GM12891 (cell line): ENCODE measurements at regions not wholly inside any gene's neighbourhood (a gene's known extent, or its start where the extent isn't known, plus 50 kb on each side); places are given as distances from the start of the nearest gene placed in this dataset.

Source experiments
- DNase-seq: peaks from one replicate; pipeline ENCODE4 v3.0.0; 2011; ENCODE audit warnings: low spot score; ENCODE audit not compliant: insufficient read length
- FAIRE-seq: peaks from 2 replicates; lab custom pipeline; 2011; peaks lifted over from hg19 to GRCh38; lab: Jason Lieb, UNC
- PAX5 ChIP-seq: IDR thresholded peaks from 2 replicates; pipeline ENCODE4 v1.6.1; 2011; ENCODE audit warnings: low read length, moderate library complexity, mild to moderate bottlenecking; ENCODE audit not compliant: insufficient read depth, severe bottlenecking
- POLR2A ChIP-seq: IDR thresholded peaks from 2 replicates; pipeline ENCODE4 v1.6.1; 2011; ENCODE audit warnings: low read depth, low read length, control low read depth
- POLR2AphosphoS5 ChIP-seq: IDR thresholded peaks from 2 replicates; pipeline ENCODE4 v1.6.1; 2011; ENCODE audit warnings: low read depth, low read length, control low read depth
- POU2F2 ChIP-seq: IDR thresholded peaks from 2 replicates; pipeline ENCODE4 v1.6.1; 2011; ENCODE audit warnings: low read depth, mild to moderate bottlenecking, control low read depth, low read length, moderate library complexity
- SPI1 ChIP-seq: IDR thresholded peaks from 2 replicates; pipeline ENCODE4 v1.6.1; 2011; ENCODE audit warnings: low read depth, low read length, control low read depth
- TAF1 ChIP-seq: IDR thresholded peaks from 2 replicates; pipeline ENCODE4 v1.6.1; 2011; ENCODE audit warnings: low read depth, low read length, control low read depth

DNA sequence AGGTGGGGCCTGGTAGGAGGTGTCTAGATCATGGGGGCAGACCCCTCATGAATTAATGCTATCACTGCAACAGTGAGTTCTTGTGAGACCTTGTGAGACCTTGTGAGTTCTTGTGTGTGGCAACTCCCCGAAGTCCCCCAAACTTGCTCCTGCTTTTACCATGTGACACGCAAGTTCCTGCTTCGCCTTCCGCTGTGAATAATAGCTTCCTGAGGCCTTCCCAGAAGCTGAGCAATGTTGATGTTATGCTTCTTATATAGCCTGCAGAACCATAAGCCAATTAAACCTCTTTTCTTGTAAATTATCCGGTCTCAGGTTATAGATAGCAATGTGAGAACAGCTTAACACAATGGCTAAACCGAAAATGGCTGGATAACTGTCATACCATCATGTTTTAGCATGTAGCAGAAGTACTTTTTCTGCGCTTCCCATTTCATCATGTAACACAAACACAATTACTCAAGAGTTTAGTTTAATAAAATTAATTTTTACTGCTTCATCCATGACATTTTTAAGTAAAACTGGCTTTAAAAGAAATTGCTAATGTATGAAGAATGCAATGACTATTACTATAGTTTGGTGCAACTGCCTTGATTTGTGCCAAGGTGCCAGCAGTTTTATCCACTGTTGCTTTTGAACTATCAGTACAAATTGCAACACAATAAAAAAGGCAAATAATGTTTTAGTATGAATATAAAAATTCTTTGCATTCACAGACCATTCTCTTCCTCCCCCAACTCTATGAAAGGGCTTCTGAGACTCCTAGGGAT lies 87.7 kb upstream of the TMEM168 start:
- DNase-seq (no peak), FAIRE-seq (no peak)
- TF ChIP-seq TAF1 (no peak), POLR2AphosphoS5 (no peak), PAX5 (no peak), POU2F2 (no peak), POLR2A (no peak), SPI1 (no peak)

GRCh38 chr7:112876877-112877276 lies 86.7 kb upstream of the TMEM168 start:
- FAIRE-seq (no peak), DNase-seq (no peak)
- TF ChIP-seq POLR2A = no peak
- TF ChIP-seq POLR2AphosphoS5 = no peak
- TF ChIP-seq TAF1 = no peak
- no peak for TF ChIP-seq PAX5
- TF ChIP-seq SPI1 = no peak
- TF ChIP-seq POU2F2 = no peak

DNA sequence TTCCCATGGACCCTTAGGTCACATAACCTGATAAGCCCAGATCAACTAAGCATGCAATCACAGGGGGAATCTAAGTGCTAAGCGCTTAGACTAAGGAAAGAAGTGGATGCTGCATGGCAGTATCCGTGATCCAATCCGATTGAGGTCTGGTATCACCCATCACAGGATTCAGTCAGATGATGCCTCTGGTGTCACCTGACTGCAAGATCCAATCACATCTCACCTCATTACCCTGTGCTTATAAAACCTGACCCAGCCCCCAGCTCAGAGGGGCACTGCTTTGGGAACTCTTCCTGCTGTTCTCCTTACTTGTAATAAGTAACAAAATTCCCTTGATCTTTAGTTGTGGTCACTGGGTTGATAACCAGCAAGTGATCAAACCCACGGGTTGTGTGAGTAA lies 84.7 kb upstream of the TMEM168 start:
- DNase-seq (no peak), FAIRE-seq (no peak)
- TF ChIP-seq SPI1 = no peak
- TF ChIP-seq POLR2A = no peak
- TF ChIP-seq POU2F2 = no peak
- TF ChIP-seq PAX5 = no peak

DNA sequence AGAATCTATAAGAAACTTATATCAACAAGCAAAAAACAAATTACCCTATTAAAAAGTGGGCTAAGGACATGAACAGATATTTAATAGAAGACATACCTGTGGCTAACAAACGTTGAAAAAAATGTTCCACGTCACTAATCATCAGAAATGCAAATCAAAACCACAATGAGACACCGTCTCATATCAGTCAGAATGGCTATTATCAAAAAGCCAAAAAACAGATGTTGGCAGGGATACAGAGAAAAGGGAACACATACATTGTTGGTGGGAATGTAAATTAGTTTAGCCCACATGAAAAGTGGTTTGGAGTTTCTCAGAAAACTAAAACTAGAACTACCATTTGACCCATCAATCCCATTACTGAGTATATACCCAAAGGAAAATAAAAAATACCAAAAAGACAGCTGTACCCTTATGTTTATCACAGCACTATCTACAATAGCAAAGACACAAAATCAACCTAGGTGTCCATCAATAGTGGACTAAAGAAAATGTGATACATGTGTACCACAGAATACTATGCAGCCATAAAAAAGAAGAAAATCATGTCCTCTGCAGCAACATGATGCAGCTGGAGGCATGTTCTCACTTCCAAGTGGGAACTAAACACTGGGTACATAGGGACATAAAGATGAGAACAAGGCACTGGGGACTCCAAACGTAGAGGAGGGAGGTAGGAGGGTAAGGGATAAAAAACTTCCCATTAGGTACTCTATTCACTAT lies 83.8 kb upstream of the TMEM168 start:
- TF ChIP-seq PAX5 (no peak), TAF1 (no peak), POLR2AphosphoS5 (no peak), POU2F2 (no peak), SPI1 (no peak; the same call in 1 of the 2 replicates), POLR2A (no peak)
- FAIRE-seq (peak; percentile 47), DNase-seq (no peak)

DNA sequence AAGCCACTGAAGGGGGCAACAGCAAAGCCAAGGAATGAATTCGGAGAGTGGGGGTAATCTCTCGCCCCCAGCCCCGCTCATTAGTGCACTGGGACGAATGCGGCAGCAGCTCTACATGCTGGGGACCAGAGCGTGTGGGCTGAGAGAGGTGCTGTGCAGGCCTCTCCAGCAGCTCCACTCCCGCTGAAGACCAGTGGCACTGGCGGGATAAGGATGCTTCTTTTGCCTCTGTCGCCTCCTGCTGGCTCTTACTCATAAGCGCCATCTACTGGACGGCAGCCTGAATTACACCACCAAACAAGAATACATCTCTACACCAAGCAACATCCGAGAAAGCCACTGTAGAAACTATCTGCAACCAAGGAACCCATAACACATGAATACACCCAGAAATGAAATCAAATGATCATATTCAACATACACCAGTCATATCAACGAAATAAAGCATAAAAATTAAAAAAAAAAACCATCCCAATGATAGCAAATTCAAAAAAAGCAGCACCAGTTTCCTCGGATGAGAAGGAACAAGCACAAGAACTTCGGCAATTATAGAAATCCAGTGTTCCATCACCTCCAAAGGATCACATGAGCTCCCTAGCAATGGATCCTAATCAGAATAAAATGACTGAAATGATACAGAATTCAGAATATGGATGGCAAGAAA lies 79.0 kb upstream of the TMEM168 start:
- TF ChIP-seq SPI1 (no peak), POLR2AphosphoS5 (no peak), TAF1 (no peak)
- FAIRE-seq (peak; percentile 38), DNase-seq (no peak)

GRCh38 chr7:112868609-112869008 lies 78.4 kb upstream of the TMEM168 start:
- no peak for DNase-seq
- FAIRE-seq = no peak
- TF ChIP-seq POLR2A (no peak), PAX5 (no peak), POLR2AphosphoS5 (no peak), TAF1 (no peak)

DNA sequence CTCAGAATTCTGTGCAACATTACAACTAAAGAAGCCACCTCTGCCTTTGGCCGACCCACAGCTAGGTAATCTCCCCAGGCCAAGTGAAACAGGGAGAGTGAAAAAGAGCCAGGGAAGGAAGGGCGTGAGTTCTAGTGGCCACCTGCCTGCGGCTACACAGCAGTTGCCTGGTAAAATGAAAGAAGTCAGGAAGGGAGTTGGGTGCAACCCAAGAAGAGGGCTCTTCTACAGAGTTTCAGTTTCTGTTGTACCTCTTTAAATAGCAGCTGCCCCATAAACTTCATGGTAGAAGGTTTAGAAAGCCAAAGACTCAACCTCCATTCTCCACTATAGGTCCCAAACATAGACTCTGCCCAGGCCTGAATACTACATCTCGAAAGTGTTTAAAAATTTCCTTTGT lies 76.2 kb upstream of the TMEM168 start:
- FAIRE-seq = peak; percentile 85
- peak; percentile 7 for DNase-seq
- no peak for TF ChIP-seq POU2F2
- TF ChIP-seq TAF1 = no peak
- TF ChIP-seq PAX5 = no peak
- no peak for TF ChIP-seq POLR2A
- TF ChIP-seq POLR2AphosphoS5 = no peak
- no peak for TF ChIP-seq SPI1

DNA sequence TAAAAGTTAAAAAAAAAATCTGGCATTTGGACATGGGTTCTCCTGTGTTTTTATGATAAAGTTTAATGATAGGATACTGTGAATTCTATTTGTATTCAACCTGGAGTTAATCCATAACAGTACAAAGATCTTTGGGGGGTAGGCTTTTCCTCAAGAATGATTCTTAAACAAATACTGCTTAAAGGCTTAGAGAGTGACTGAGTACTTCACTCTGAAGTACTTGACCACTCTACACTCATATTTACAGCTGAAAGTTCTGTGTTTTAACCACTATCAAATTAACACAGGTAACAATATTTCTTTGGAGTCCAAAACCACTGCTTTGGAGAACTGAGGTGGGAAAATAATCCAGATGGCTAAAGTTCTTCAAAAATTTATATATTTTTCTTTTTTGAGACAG lies 74.2 kb upstream of the TMEM168 start:
- no peak for TF ChIP-seq TAF1
- TF ChIP-seq PAX5 = no peak
- no peak for TF ChIP-seq SPI1
- no peak for TF ChIP-seq POLR2AphosphoS5
- TF ChIP-seq POLR2A = no peak
- TF ChIP-seq POU2F2 = no peak
- DNase-seq (no peak), FAIRE-seq (no peak)

DNA sequence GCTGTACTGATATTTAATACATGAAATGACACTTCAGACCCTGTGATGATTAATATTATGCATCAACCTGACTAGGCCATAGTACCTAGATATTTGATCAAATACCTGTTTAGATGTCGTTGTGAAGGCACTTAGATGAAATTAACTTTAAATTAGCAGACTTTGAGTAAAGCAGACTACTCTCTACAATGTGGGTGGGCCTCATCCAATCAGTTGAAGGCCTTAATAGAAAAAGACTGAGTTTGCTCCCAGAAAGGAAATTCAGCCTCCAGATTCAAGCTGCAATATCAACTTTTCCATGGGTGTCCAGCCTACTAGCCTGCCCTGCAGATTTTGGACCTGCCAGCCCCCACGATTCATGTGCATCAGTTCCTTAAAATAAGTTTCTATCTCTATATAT lies 68.6 kb upstream of the TMEM168 start:
- no peak for FAIRE-seq
- TF ChIP-seq PAX5 (no peak), SPI1 (0 out of 2 replicates have a peak, but pooled peaks have one; percentile 5), POLR2A (no peak), POU2F2 (no peak), POLR2AphosphoS5 (no peak)
- no peak for DNase-seq

DNA sequence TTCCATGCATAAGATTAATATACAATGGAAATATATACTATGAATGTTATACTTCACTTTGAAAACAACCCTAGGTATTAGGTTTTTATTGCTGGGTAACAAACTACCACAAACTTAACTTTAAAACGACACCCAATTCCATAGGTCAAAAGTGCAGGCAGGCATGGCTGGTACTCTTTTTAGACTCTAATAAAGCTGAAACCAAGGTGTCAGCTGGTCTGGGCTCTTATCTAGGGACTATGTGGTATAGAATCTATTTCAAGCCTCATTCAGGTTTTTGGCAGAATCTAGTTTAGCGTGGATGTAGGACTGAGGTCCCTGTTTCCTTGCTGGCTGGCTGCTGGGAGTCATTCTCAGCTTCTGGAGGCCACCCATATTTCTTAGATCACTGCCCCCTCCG lies 65.0 kb upstream of the TMEM168 start:
- TF ChIP-seq POLR2A = no peak
- no peak for TF ChIP-seq TAF1
- TF ChIP-seq SPI1 = no peak
- no peak for TF ChIP-seq POU2F2
- no peak for TF ChIP-seq PAX5
- no peak for TF ChIP-seq POLR2AphosphoS5
- FAIRE-seq = no peak

More for the DNA sequence above, 65.0 kb upstream of the TMEM168 start:
- DNase-seq = no peak
